Central memory CD8-positive, alpha-beta T cell (primary cell): ENCODE measurements at regions not wholly inside any gene's neighbourhood (a gene's known extent, or its start where the extent isn't known, plus 50 kb on each side); places are given as distances from the start of the nearest gene placed in this dataset.
"Not testable (repeated sequence)": the region's sequence is repeated elsewhere in the genome, so short reads cannot be mapped to it uniquely, and the experiment has no call there.

Experiments
- ATAC-seq: fragments of 150-1000 bp; cut with Tn5 transposase; replicated peaks from 2 replicates; pipeline ENCODE4 v1.10.0; 2022; ENCODE audit warnings: mild to moderate bottlenecking, moderate FRiP score, moderate number of reproducible peaks; ENCODE audit not compliant: poor library complexity, severe bottlenecking; ENCODE audit errors: extremely low read depth
- DNase-seq, 2 donors: peaks; one replicate each; pipeline ENCODE4 v3.0.0; 2021; ENCODE audit warnings: low spot score in 2 of 2
- H3K27ac Mint-ChIP-seq: one replicate; pipeline ENCODE4 v1.8.0; 2022; ENCODE audit warnings: low read depth, mild to moderate bottlenecking, moderate library complexity, mixed read lengths
- H3K27me3 Mint-ChIP-seq: one replicate; pipeline ENCODE4 v1.8.0; 2022; ENCODE audit warnings: mixed read lengths
- H3K36me3 Mint-ChIP-seq: one replicate; pipeline ENCODE4 v1.8.0; 2022; ENCODE audit warnings: mild to moderate bottlenecking, moderate library complexity, mixed read lengths; ENCODE audit not compliant: insufficient read depth
- H3K4me1 Mint-ChIP-seq: one replicate; pipeline ENCODE4 v1.8.0; 2022; ENCODE audit warnings: mixed read lengths
- H3K4me3 Mint-ChIP-seq: one replicate; pipeline ENCODE4 v1.8.0; 2022; ENCODE audit warnings: mild to moderate bottlenecking, moderate library complexity, mixed read lengths
- H3K9me3 Mint-ChIP-seq: one replicate; pipeline ENCODE4 v1.8.0; 2022; ENCODE audit warnings: mixed read lengths

DNA sequence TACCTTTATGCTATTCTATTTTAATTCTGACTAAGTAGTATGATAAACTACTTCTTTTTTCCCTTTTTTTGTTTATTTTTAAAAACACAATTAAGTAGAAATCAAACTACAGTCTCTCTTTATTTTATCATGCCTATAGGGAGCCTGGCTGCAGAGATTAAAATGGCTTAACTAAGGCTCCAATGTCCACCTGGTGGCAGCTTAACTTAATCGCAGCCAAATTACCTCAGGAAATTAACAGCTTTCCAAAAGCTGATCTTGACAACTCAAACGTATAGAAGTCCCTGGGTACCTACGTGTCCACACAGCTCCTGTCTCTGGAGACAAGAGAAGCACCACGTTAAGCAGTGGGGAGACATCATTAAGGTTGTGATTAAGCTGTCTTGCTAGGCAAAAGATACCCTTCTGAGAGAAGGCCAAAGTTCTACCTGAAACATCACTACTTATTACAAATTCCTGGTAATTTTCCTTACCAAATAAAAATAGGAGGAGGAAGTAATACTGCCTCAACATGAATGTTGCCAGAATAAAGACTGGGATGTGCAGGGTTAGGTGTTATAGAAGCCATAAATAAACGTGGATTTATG lies 63.2 kb upstream of the SNX19 start:
- Mint-ChIP-seq H3K4me1 (no peaks in the 10 kb centered on the region), H3K9me3 (peaks cover 14% of the 10 kb centered on the region), H3K27ac (no peak overlapping the region), H3K27me3 (peaks cover 86% of the 10 kb centered on the region), H3K36me3 (peaks cover 1% of the 10 kb centered on the region), H3K4me3 (no peak overlapping the region)
- no peak for DNase-seq
- ATAC-seq: no peak

- no peak overlapping the region for H3K4me3 Mint-ChIP-seq
- peaks cover 79% of the 10 kb centered on the region for H3K27me3 Mint-ChIP-seq
- no peaks in the 10 kb centered on the region for H3K4me1 Mint-ChIP-seq
- H3K27ac Mint-ChIP-seq: no peak overlapping the region
- peaks cover 14% of the 10 kb centered on the region for H3K9me3 Mint-ChIP-seq
- ATAC-seq (no peak), DNase-seq (no peak)
- H3K36me3 Mint-ChIP-seq: peaks cover 1% of the 10 kb centered on the region
Observed at GRCh38 chr11:130980071-130980862, 64.0 kb upstream of the SNX19 start.

DNA sequence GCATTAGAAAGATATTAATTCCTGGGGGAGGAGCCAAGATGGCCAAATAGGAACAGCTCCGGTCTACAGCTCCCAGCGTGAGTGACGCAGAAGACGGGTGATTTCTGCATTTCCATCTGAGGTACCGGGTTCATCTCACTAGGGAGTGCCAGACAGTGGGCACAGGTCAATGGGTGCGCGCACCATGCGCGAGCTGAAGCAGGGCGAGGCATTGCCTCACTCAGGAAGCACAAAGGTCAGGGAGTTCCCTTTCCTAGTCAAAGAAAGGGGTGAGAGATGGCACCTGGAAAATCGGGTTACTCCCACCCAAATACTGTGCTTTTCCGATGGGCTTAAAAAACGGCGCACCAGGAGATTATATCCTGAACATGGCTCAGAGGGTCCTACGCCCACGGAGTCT lies 68.0 kb upstream of the SNX19 start:
- ATAC-seq, H3K4me3 Mint-ChIP-seq, DNase-seq, H3K36me3 Mint-ChIP-seq, H3K9me3 Mint-ChIP-seq, H3K4me1 Mint-ChIP-seq, H3K27ac Mint-ChIP-seq: not testable (repeated sequence)
- H3K27me3 Mint-ChIP-seq: peaks cover 51% of the 10 kb centered on the region

- Mint-ChIP-seq H3K27me3 (peaks cover 8% of the 10 kb centered on the region), H3K4me1 (no peaks in the 10 kb centered on the region), H3K27ac (no peak overlapping the region), H3K36me3 (peaks cover 3% of the 10 kb centered on the region), H3K9me3 (peaks cover 7% of the 10 kb centered on the region), H3K4me3 (no peak overlapping the region)
- ATAC-seq (no peak), DNase-seq (no peak)
Observed at GRCh38 chr11:130992788-130993187, 76.5 kb upstream of the SNX19 start.

- Mint-ChIP-seq H3K4me3 (no peak overlapping the region), H3K36me3 (no peaks in the 10 kb centered on the region), H3K9me3 (peaks cover 7% of the 10 kb centered on the region), H3K27me3 (peaks cover 8% of the 10 kb centered on the region), H3K27ac (no peak overlapping the region), H3K4me1 (no peaks in the 10 kb centered on the region)
- ATAC-seq (no peak), DNase-seq (no peak)
Observed at GRCh38 chr11:130994043-130994442, 77.8 kb upstream of the SNX19 start.

DNA sequence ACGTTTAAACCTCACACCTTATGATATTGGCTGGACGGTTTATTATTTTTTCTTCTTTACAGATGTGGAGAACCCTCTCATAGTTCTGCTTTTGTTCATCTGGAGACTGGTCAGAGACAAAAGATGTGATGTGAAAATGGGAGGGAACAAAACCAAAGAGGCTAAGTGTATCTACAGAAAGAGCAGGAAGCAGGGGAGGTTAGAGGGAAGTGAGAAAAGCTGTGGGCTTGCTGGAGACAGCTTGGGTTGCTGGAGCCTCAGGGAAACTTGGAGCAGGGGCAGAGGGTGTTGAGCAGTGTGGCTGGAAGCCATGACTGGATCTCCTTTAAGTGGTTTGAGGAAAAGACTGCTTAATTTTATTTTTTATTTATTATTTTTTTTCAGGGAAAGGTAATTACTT lies 79.0 kb upstream of the SNX19 start:
- ATAC-seq: no peak
- no peaks in the 10 kb centered on the region for H3K36me3 Mint-ChIP-seq
- H3K4me1 Mint-ChIP-seq: no peaks in the 10 kb centered on the region

DNA sequence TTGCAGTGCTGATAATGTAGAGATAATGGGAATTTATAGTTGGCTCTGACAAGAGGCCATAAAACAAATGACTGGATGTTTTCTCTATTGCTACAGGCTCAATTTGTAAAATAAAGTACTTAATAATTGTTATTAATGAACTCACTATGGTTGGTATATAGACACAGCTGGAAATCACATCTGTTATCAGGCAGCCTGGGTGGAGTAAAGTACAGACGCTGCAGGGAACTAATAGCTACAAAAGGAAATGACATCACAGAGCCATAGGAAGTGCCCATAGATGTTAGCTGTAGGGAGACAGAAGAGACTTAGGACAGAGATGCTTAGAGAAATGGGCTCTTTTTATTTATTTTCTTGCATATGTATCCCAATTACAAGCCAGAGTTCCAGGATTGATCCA lies 81.0 kb upstream of the SNX19 start:
- no peaks in the 10 kb centered on the region for H3K9me3 Mint-ChIP-seq
- no peak for DNase-seq
- ATAC-seq: no peak
- H3K27ac Mint-ChIP-seq: no peak overlapping the region
- no peaks in the 10 kb centered on the region for H3K36me3 Mint-ChIP-seq
- H3K27me3 Mint-ChIP-seq: peaks cover 8% of the 10 kb centered on the region
- H3K4me3 Mint-ChIP-seq: no peak overlapping the region
- no peaks in the 10 kb centered on the region for H3K4me1 Mint-ChIP-seq

More for the DNA sequence above, 79.0 kb upstream of the SNX19 start:
- Mint-ChIP-seq H3K4me3 (no peak overlapping the region), H3K27me3 (peaks cover 8% of the 10 kb centered on the region), H3K9me3 (peaks cover 7% of the 10 kb centered on the region), H3K27ac (no peak overlapping the region)
- no peak for DNase-seq

DNA sequence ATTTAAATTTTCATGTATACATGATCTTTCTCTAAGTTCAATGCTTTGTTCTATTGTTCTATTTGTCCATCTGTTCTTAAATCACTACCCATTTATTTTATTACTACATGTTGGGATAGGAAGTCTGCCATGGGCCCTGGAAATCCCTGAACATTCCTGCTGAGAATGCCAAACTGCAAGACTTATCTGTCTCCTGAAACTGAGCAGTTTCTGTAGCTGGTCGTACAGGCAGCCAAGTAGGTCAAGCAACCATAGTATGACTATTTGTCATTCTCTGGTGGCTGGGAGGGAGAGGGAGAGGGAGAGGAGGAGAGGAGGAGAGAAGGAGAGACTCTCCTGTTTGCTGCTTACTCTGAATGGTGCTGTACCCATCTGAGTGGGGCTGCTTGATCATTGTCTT lies 82.8 kb upstream of the SNX19 start:
- H3K27ac Mint-ChIP-seq: no peak overlapping the region
- DNase-seq: no peak
- H3K9me3 Mint-ChIP-seq: no peaks in the 10 kb centered on the region

GRCh38 chr11:130999992-131000770 lies 83.9 kb upstream of the SNX19 start:
- H3K4me3 Mint-ChIP-seq: no peak overlapping the region
- H3K36me3 Mint-ChIP-seq: no peaks in the 10 kb centered on the region
- H3K27me3 Mint-ChIP-seq: peaks cover 2% of the 10 kb centered on the region
- DNase-seq (no peak), ATAC-seq (no peak)
- no peaks in the 10 kb centered on the region for H3K4me1 Mint-ChIP-seq
- H3K9me3 Mint-ChIP-seq: no peaks in the 10 kb centered on the region
- H3K27ac Mint-ChIP-seq: no peak overlapping the region

More for the DNA sequence above, 82.8 kb upstream of the SNX19 start:
- H3K27me3 Mint-ChIP-seq: peaks cover 8% of the 10 kb centered on the region
- ATAC-seq: no peak
- no peaks in the 10 kb centered on the region for H3K4me1 Mint-ChIP-seq
- no peak overlapping the region for H3K4me3 Mint-ChIP-seq
- H3K36me3 Mint-ChIP-seq: no peaks in the 10 kb centered on the region

DNA sequence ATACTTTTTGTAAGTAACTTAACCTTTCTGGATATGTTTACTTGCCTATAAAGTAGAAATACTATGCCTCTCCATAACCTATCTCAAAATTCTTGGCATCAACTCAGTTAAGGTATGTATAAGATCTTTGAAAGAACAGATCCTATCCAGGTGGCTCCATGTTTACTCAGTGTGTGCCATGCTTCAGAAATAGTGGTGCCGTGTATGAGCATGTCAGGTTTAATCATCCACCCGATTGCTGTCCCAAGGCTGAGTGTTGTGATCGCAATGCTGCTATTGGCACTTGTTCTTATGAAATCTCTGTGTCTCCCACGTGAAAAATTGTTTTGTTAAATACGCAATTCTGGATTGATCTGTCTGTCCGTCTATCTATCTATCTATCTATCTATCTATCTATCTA lies 85.9 kb upstream of the SNX19 start:
- Mint-ChIP-seq H3K9me3 (no peaks in the 10 kb centered on the region), H3K36me3 (no peaks in the 10 kb centered on the region), H3K27me3 (peaks cover 9% of the 10 kb centered on the region), H3K4me1 (no peaks in the 10 kb centered on the region), H3K27ac (no peak overlapping the region), H3K4me3 (no peak overlapping the region)
- no peak for ATAC-seq
- DNase-seq: no peak

GRCh38 chr11:131005829-131006228 lies 89.5 kb upstream of the SNX19 start:
- no peak for ATAC-seq
- H3K4me3 Mint-ChIP-seq: no peak overlapping the region
- H3K9me3 Mint-ChIP-seq: peaks cover 6% of the 10 kb centered on the region
- peaks cover 26% of the 10 kb centered on the region for H3K27me3 Mint-ChIP-seq
- DNase-seq: no peak
- H3K27ac Mint-ChIP-seq: no peak overlapping the region
- H3K4me1 Mint-ChIP-seq: no peaks in the 10 kb centered on the region
- H3K36me3 Mint-ChIP-seq: no peaks in the 10 kb centered on the region

DNA sequence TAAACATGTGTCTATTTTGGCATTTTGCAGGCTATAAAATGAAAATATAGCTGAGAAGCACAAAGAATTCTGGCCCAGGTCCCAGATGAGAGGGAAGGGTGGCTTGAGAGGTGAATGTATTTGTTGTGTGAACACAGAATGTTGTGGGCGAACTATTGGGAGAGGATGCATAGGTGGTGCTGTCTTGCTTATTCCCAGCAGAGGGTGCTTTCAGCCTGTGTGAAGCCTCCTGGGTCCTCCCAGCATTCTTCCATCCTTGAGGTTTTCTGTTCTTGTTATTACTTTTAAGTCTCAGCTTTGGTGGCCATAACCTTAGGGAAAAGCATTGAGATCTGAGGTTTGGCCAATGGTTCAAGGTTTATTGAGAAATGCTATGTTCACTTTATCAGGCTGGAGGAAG lies 108.7 kb upstream of the SNX19 start:
- DNase-seq: no peak
- H3K9me3 Mint-ChIP-seq: no peaks in the 10 kb centered on the region
- H3K4me1 Mint-ChIP-seq: no peaks in the 10 kb centered on the region
- no peak overlapping the region for H3K27ac Mint-ChIP-seq
- ATAC-seq: no peak
- no peaks in the 10 kb centered on the region for H3K36me3 Mint-ChIP-seq
- H3K4me3 Mint-ChIP-seq: no peak overlapping the region
- no peaks in the 10 kb centered on the region for H3K27me3 Mint-ChIP-seq
